Neuronal stem cell (in vitro differentiated cells): ENCODE measurements at regions not wholly inside any gene's neighbourhood (a gene's known extent, or its start where the extent isn't known, plus 50 kb on each side); places are given as distances from the start of the nearest gene placed in this dataset.

Source experiments
- DNase-seq: peaks from one replicate; pipeline ENCODE4 v3.0.0-alpha.2; 2013; ENCODE audit warnings: low spot score
- H2AFZ ChIP-seq: one replicate; pipeline ENCODE4 v1.6.1; 2013; ENCODE audit warnings: mild to moderate bottlenecking, low read length, inconsistent platforms
- H2AK5ac ChIP-seq: 2 replicates; pipeline ENCODE4 v1.6.1; 2013; ENCODE audit warnings: low read depth, mild to moderate bottlenecking, inconsistent platforms, low read length, moderate library complexity, mixed read lengths
- H2BK120ac ChIP-seq: 2 replicates; pipeline ENCODE4 v1.6.1; 2013; ENCODE audit warnings: low read depth, mild to moderate bottlenecking, inconsistent platforms, low read length, moderate library complexity, mixed read lengths
- H2BK12ac ChIP-seq: one replicate; pipeline ENCODE4 v1.6.1; 2013; ENCODE audit warnings: low read length, inconsistent platforms
- H2BK15ac ChIP-seq: 2 replicates; pipeline ENCODE4 v1.6.1; 2013; ENCODE audit warnings: mild to moderate bottlenecking, low read length, inconsistent platforms, mixed read lengths
- H2BK5ac ChIP-seq: one replicate; pipeline ENCODE4 v1.6.1; 2013; ENCODE audit warnings: inconsistent platforms, mild to moderate bottlenecking, low read length, moderate library complexity
- H3K14ac ChIP-seq: one replicate; pipeline ENCODE4 v1.6.1; 2013; ENCODE audit warnings: low read length, inconsistent platforms
- H3K18ac ChIP-seq: 2 replicates; pipeline ENCODE4 v1.6.1; 2013; ENCODE audit warnings: low read length, inconsistent platforms
- H3K23ac ChIP-seq: 2 replicates; pipeline ENCODE4 v1.6.1; 2013; ENCODE audit warnings: low read depth, mild to moderate bottlenecking, mixed read lengths, low read length, inconsistent platforms; ENCODE audit not compliant: poor library complexity
- H3K27ac ChIP-seq: replicated peaks from 3 replicates; pipeline ENCODE4 v1.5.1; 2013; ENCODE audit warnings: low read length, inconsistent platforms
- H3K27me3 ChIP-seq, 3 experiments: 2 replicates each; pipeline ENCODE4 v1.6.1; 2013; ENCODE audit warnings: low read length in 3 of 3, mild to moderate bottlenecking in 2 of 3, inconsistent platforms in 1 of 3, low read depth in 1 of 3, mixed read lengths in 1 of 3, moderate library complexity in 1 of 3; ENCODE audit not compliant: control insufficient read depth in 3 of 3, insufficient read depth in 3 of 3
- H3K36me3 ChIP-seq, 2 donors: replicated peaks in 1 of 2; 2 replicates each; pipeline ENCODE4 v1.6.1; 2013; ENCODE audit warnings: low read length in 2 of 2; ENCODE audit not compliant: control insufficient read depth in 2 of 2, insufficient read depth in 2 of 2
- H3K4ac ChIP-seq: 2 replicates; pipeline ENCODE4 v1.6.1; 2013; ENCODE audit warnings: inconsistent platforms, mild to moderate bottlenecking, low read length, moderate library complexity
- H3K4me1 ChIP-seq, 2 donors: 1 replicate in 1 of 2; 2 replicates in 1 of 2; pipeline ENCODE4 v1.6.1; 2013; ENCODE audit warnings: low read length in 2 of 2, low read depth in 1 of 2; ENCODE audit not compliant: control insufficient read depth in 2 of 2, insufficient read depth in 1 of 2
- H3K4me2 ChIP-seq: one replicate; pipeline ENCODE4 v1.6.1; 2013; ENCODE audit warnings: mild to moderate bottlenecking, low read length, inconsistent platforms; ENCODE audit not compliant: insufficient read depth, poor library complexity, severe bottlenecking
- H3K4me3 ChIP-seq, 2 donors: 2 replicates each; pipeline ENCODE4 v1.5.1; 2013; ENCODE audit warnings: low read length in 2 of 2, mild to moderate bottlenecking in 2 of 2, inconsistent platforms in 1 of 2, moderate library complexity in 1 of 2
- H3K79me1 ChIP-seq: one replicate; pipeline ENCODE4 v1.6.1; 2013; ENCODE audit warnings: low read depth, mild to moderate bottlenecking, inconsistent platforms, low read length, moderate library complexity
- H3K9ac ChIP-seq: one replicate; pipeline ENCODE4 v1.6.1; 2013; ENCODE audit warnings: mild to moderate bottlenecking, low read depth, low read length, inconsistent platforms; ENCODE audit not compliant: poor library complexity
- H3K9me3 ChIP-seq, 2 donors: replicated peaks in 1 of 2; 2 replicates each; pipeline versions ENCODE3 to v1.6.1; 2013; ENCODE audit warnings: low read length in 2 of 2, mild to moderate bottlenecking in 2 of 2, inconsistent platforms in 1 of 2, low read depth in 1 of 2, mixed read lengths in 1 of 2, moderate library complexity in 1 of 2; ENCODE audit not compliant: control insufficient read depth in 2 of 2, insufficient read depth in 1 of 2
- H4K8ac ChIP-seq: one replicate; pipeline ENCODE4 v1.6.1; 2013; ENCODE audit warnings: low read depth, mild to moderate bottlenecking, inconsistent platforms, low read length, moderate library complexity
- H4K91ac ChIP-seq: one replicate; pipeline ENCODE4 v1.6.1; 2013; ENCODE audit warnings: low read length, low read depth, mild to moderate bottlenecking, inconsistent platforms; ENCODE audit not compliant: poor library complexity
- WGBS, 2 donors: extraction: QIAGEN DNeasy Blood & Tissue Kit; methylation state at CpG; one replicate each; pipeline ENCODE4 v1.1.7; 2013; ENCODE audit warnings: missing lambda C conversion rate in 2 of 2, mixed read lengths in 1 of 2; ENCODE audit not compliant: insufficient read length in 2 of 2, insufficient replicate concordance in 1 of 2; ENCODE audit errors: extremely low coverage in 2 of 2; 5-methylcytosine and 5-hydroxymethylcytosine counted together

GRCh38 chr9:110104261-110104809, 103.6 kb downstream of the C9orf152 start:
- no peak overlapping the region for H2AFZ ChIP-seq
- no peak overlapping the region for H2BK15ac ChIP-seq
- H3K79me1 ChIP-seq = no peaks in the 10 kb centered on the region
- H3K14ac ChIP-seq = no peak overlapping the region
- H3K9ac ChIP-seq = no peak overlapping the region
- peaks cover 4 to 20% of the 10 kb centered on the region in 2 donors for H3K4me1 ChIP-seq
- H3K4me3 ChIP-seq = no peak overlapping the region
- H3K18ac ChIP-seq = no peak overlapping the region
- H2BK5ac ChIP-seq = no peak overlapping the region
- H2AK5ac ChIP-seq = no peak overlapping the region
- H3K27me3 ChIP-seq = no peaks in the 10 kb centered on the region
- H4K91ac ChIP-seq = no peak overlapping the region
- WGBS, 2 donors = no CpG with 5 or more reads among the region's 5 CpGs
- no peak overlapping the region for H3K4ac ChIP-seq
- no peak overlapping the region for H4K8ac ChIP-seq
- no peak overlapping the region for H3K4me2 ChIP-seq
- peaks cover 3 to 63% of the 10 kb centered on the region in 2 donors for H3K36me3 ChIP-seq
- no peak overlapping the region for H3K27ac ChIP-seq
- no peak overlapping the region for H2BK120ac ChIP-seq
- no peaks in the 10 kb centered on the region for H3K9me3 ChIP-seq
- H2BK12ac ChIP-seq = no peak overlapping the region
- H3K23ac ChIP-seq = no peak overlapping the region
- DNase-seq = no peak

DNA sequence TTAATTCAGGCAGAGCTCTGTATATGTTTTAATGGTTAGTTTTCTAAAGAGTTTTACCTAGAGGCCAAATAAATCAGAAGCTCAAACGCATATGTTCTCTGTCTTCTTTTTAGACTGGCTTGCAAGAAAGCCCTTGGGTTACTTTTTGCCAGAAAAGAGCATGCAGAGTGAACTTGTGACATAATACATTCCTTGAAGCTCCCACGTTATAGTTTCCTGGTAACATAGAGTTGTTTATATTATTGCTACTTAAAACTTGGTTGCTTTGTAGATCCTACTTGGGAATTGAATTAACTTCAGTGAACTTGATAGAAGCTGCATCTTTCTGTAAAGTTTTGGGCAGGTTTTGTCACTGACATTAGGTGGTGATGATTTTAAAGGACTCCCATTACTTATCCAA, 102.9 kb downstream of the C9orf152 start:
- H3K23ac ChIP-seq = no peak overlapping the region
- H3K79me1 ChIP-seq = no peaks in the 10 kb centered on the region
- no peak overlapping the region for H3K18ac ChIP-seq
- no peak overlapping the region for H3K4me3 ChIP-seq
- H3K4me1 ChIP-seq = peaks cover 0 to 18% of the 10 kb centered on the region in 2 donors
- no peak overlapping the region for H2BK15ac ChIP-seq
- H3K4me2 ChIP-seq = no peak overlapping the region
- H4K8ac ChIP-seq = no peak overlapping the region
- H2BK12ac ChIP-seq = no peak overlapping the region
- no peak for DNase-seq
- no peak overlapping the region for H4K91ac ChIP-seq
- no peak overlapping the region for H3K27ac ChIP-seq
- no peak overlapping the region for H3K9ac ChIP-seq
- no peak overlapping the region for H2AFZ ChIP-seq
- H3K4ac ChIP-seq = no peak overlapping the region
- H3K36me3 ChIP-seq = peaks cover 3 to 59% of the 10 kb centered on the region in 2 donors
- H3K9me3 ChIP-seq = peaks cover 0 to 3% of the 10 kb centered on the region in 2 donors
- no peak overlapping the region for H2AK5ac ChIP-seq
- no peaks in the 10 kb centered on the region for H3K27me3 ChIP-seq
- no CpG with 5 or more reads among the region's 2 CpGs for WGBS, 2 donors
- H2BK120ac ChIP-seq = no peak overlapping the region
- no peak overlapping the region for H2BK5ac ChIP-seq
- no peak overlapping the region for H3K14ac ChIP-seq

DNA sequence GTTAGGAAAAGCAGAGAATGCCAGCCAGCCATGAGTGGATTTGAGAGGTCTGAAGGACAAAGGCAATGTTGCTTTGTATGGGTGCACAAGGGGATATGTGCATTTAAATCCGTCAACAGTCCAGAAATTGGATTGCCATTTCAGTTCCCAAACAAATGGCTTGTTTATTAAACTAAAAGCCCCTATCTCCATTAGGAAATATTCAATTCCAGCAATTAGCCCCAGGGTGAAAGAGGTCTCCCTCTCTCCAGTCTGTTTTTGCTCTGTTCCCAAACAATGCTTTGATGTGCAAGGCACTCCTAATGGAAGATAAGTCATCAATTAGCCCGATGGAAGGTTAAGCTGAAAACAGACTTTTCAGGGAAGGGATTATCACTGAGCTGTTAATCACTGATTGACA, 101.3 kb downstream of the C9orf152 start:
- Histone ChIP-seq H3K4me1 (peaks cover 0 to 22% of the 10 kb centered on the region in 2 donors), H2AFZ (no peak overlapping the region), H4K91ac (no peak overlapping the region), H3K27ac (no peak overlapping the region), H2BK5ac (no peak overlapping the region), H2BK15ac (no peak overlapping the region), H3K9me3 (peaks cover 0 to 6% of the 10 kb centered on the region in 2 donors), H3K79me1 (no peaks in the 10 kb centered on the region), H3K27me3 (no peaks in the 10 kb centered on the region), H3K18ac (no peak overlapping the region), H2BK120ac (no peak overlapping the region), H4K8ac (no peak overlapping the region), H3K9ac (no peak overlapping the region), H3K4me2 (no peak overlapping the region), H3K23ac (no peak overlapping the region), H2AK5ac (no peak overlapping the region), H3K4ac (no peak overlapping the region), H3K14ac (no peak overlapping the region), H2BK12ac (no peak overlapping the region), H3K4me3 (no peak overlapping the region), H3K36me3 (peaks cover 3 to 51% of the 10 kb centered on the region in 2 donors)
- no peak for DNase-seq
- WGBS, 2 donors = no CpG with 5 or more reads among the region's 2 CpGs

DNA sequence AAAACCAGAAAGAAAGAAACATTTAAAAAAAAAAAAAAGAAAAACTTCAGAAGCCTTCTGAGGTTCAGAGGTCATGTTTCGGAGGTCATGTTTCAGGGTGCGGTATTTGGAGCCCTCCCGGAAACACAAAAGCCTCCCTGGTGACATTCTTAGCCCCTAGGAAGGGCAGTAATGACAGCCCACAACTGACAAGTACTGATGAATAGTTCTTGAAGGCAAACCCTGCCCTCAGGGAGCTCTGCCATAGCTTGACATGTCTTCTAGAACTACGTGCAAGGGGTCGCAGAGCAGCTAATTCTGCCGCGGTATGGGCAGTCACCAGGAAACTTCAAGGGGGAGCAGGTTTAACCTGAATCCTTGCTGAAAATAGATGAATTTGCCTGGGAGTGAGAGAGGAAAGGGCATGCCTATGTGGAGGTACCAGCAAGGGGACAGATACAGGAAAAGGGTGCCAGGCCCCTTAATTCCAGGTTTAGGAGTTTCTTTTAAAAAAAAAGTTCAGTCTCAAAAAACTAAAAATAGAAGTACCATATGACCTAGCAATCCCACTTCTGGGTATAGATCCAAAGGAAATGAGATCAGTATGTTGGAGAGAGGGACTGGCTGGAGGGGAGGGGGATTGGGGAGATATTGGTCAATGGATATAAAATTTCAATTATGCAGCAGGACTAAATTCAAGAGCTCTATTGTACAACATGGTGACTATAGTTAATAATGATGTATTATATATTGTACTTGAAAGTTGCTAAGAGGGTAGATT, 98.4 kb downstream of the C9orf152 start:
- H3K27ac ChIP-seq = no peak overlapping the region
- no peak overlapping the region for H3K18ac ChIP-seq
- DNase-seq = no peak
- no peak overlapping the region for H3K4me3 ChIP-seq
- H3K9me3 ChIP-seq = peaks cover 0 to 6% of the 10 kb centered on the region in 2 donors
- no peak overlapping the region for H4K8ac ChIP-seq
- H3K14ac ChIP-seq = no peak overlapping the region
- no peak overlapping the region for H2BK120ac ChIP-seq
- H3K4me2 ChIP-seq = no peak overlapping the region
- H2AFZ ChIP-seq = no peak overlapping the region
- H2BK12ac ChIP-seq = no peak overlapping the region
- peaks cover 0 to 46% of the 10 kb centered on the region in 2 donors for H3K36me3 ChIP-seq
- no peak overlapping the region for H2BK5ac ChIP-seq
- peaks cover 0 to 13% of the 10 kb centered on the region in 2 donors for H3K4me1 ChIP-seq
- no peak overlapping the region for H4K91ac ChIP-seq
- H3K79me1 ChIP-seq = no peaks in the 10 kb centered on the region
- no peaks in the 10 kb centered on the region for H3K27me3 ChIP-seq
- H3K23ac ChIP-seq = no peak overlapping the region
- H3K4ac ChIP-seq = no peak overlapping the region
- WGBS, 2 donors = no CpG with 5 or more reads among the region's 7 CpGs
- no peak overlapping the region for H2AK5ac ChIP-seq
- H3K9ac ChIP-seq = no peak overlapping the region
- H2BK15ac ChIP-seq = no peak overlapping the region
